Muscle layer of duodenum (tissue), 2 donors: ENCODE measurements at regions not wholly inside any gene's neighbourhood (a gene's known extent, or its start where the extent isn't known, plus 50 kb on each side); places are given as distances from the start of the nearest gene placed in this dataset.
"Not testable (repeated sequence)": the region's sequence is repeated elsewhere in the genome, so short reads cannot be mapped to it uniquely, and the experiment has no call there.

ENCODE experiments used
- H3K27ac ChIP-seq: one replicate; pipeline ENCODE4 v1.7.0; 2013; ENCODE audit warnings: mild to moderate bottlenecking, low read length
- H3K27me3 ChIP-seq: one replicate; pipeline ENCODE4 v1.7.0; 2013; ENCODE audit warnings: low read depth, mild to moderate bottlenecking, control low read depth, low read length
- H3K36me3 ChIP-seq, 2 donors: one replicate each; pipeline ENCODE4 v1.7.0; 2013; ENCODE audit warnings: low read length in 2 of 2, control low read depth in 1 of 2, mild to moderate bottlenecking in 1 of 2; ENCODE audit not compliant: insufficient read depth in 2 of 2, control insufficient read depth in 1 of 2
- H3K4me1 ChIP-seq, 2 donors: one replicate each; pipeline ENCODE4 v1.7.0; 2013; ENCODE audit warnings: low read length in 2 of 2, mild to moderate bottlenecking in 2 of 2, control low read depth in 1 of 2, moderate library complexity in 1 of 2; ENCODE audit not compliant: insufficient read depth in 2 of 2, control insufficient read depth in 1 of 2
- H3K4me3 ChIP-seq, 2 donors: one replicate each; pipeline ENCODE4 v1.7.0; 2013; ENCODE audit warnings: low read length in 2 of 2, low read depth in 1 of 2, mild to moderate bottlenecking in 1 of 2
- H3K9me3 ChIP-seq, 2 donors: one replicate each; pipeline ENCODE4 v1.7.0; 2013; ENCODE audit warnings: low read length in 2 of 2, control low read depth in 1 of 2, mild to moderate bottlenecking in 1 of 2; ENCODE audit not compliant: control insufficient read depth in 1 of 2
- donor health status: healthy.

- not testable (repeated sequence) for H3K36me3 ChIP-seq, H3K4me1 ChIP-seq, H3K4me3 ChIP-seq, H3K27ac ChIP-seq, H3K9me3 ChIP-seq, H3K27me3 ChIP-seq
Observed at GRCh38 chr21:9776286-9777020, 744.9 kb upstream of the TPTE start.

GRCh38 chr21:9778541-9778940 is 742.8 kb upstream of the TPTE start:
- not testable (repeated sequence) for H3K36me3 ChIP-seq, H3K4me3 ChIP-seq, H3K27me3 ChIP-seq, H3K27ac ChIP-seq, H3K4me1 ChIP-seq, H3K9me3 ChIP-seq

GRCh38 chr21:9780441-9780937 is 740.9 kb upstream of the TPTE start:
- H3K36me3 ChIP-seq = no peaks in the 10 kb centered on the region
- no peak overlapping the region for H3K4me3 ChIP-seq
- no peaks in the 10 kb centered on the region for H3K4me1 ChIP-seq
- no peaks in the 10 kb centered on the region for H3K27me3 ChIP-seq
- no peaks in the 10 kb centered on the region for H3K9me3 ChIP-seq
- H3K27ac ChIP-seq = no peak overlapping the region

- not testable (repeated sequence) for H3K27me3 ChIP-seq
Observed at GRCh38 chr21:9783587-9783986, 737.8 kb upstream of the TPTE start.

GRCh38 chr21:9784201-9784600 is 737.2 kb upstream of the TPTE start:
- H3K36me3 ChIP-seq, H3K4me1 ChIP-seq, H3K27me3 ChIP-seq, H3K4me3 ChIP-seq, H3K27ac ChIP-seq, H3K9me3 ChIP-seq: not testable (repeated sequence)

More at GRCh38 chr21:9783587-9783986, 737.8 kb upstream of the TPTE start:
- not testable (repeated sequence) for H3K4me3 ChIP-seq, H3K27ac ChIP-seq, H3K9me3 ChIP-seq, H3K4me1 ChIP-seq, H3K36me3 ChIP-seq

GRCh38 chr21:9786092-9786491 is 735.3 kb upstream of the TPTE start:
- not testable (repeated sequence) for H3K4me1 ChIP-seq, H3K27ac ChIP-seq, H3K4me3 ChIP-seq, H3K36me3 ChIP-seq, H3K27me3 ChIP-seq, H3K9me3 ChIP-seq

- H3K4me1 ChIP-seq, H3K27me3 ChIP-seq, H3K9me3 ChIP-seq, H3K4me3 ChIP-seq, H3K27ac ChIP-seq, H3K36me3 ChIP-seq: not testable (repeated sequence)
Observed at GRCh38 chr21:9788281-9788680, 733.1 kb upstream of the TPTE start.

- not testable (repeated sequence) for H3K27ac ChIP-seq, H3K4me3 ChIP-seq, H3K9me3 ChIP-seq
Observed at GRCh38 chr21:9790354-9790753, 731.0 kb upstream of the TPTE start.

GRCh38 chr21:9791453-9791852 is 729.9 kb upstream of the TPTE start:
- not testable (repeated sequence) for H3K27ac ChIP-seq, H3K36me3 ChIP-seq, H3K9me3 ChIP-seq, H3K4me3 ChIP-seq, H3K27me3 ChIP-seq, H3K4me1 ChIP-seq

More at GRCh38 chr21:9790354-9790753, 731.0 kb upstream of the TPTE start:
- not testable (repeated sequence) for H3K36me3 ChIP-seq, H3K4me1 ChIP-seq, H3K27me3 ChIP-seq

- not testable (repeated sequence) for H3K27me3 ChIP-seq, H3K36me3 ChIP-seq, H3K4me3 ChIP-seq, H3K27ac ChIP-seq, H3K4me1 ChIP-seq, H3K9me3 ChIP-seq
Observed at GRCh38 chr21:9795291-9795690, 726.1 kb upstream of the TPTE start.

- H3K4me1 ChIP-seq, H3K36me3 ChIP-seq, H3K27ac ChIP-seq, H3K27me3 ChIP-seq, H3K9me3 ChIP-seq, H3K4me3 ChIP-seq: not testable (repeated sequence)
Observed at GRCh38 chr21:9796293-9796692, 725.1 kb upstream of the TPTE start.

GRCh38 chr21:9807675-9808074 is 713.7 kb upstream of the TPTE start:
- not testable (repeated sequence) for H3K4me3 ChIP-seq, H3K4me1 ChIP-seq, H3K36me3 ChIP-seq, H3K9me3 ChIP-seq, H3K27me3 ChIP-seq, H3K27ac ChIP-seq
